ENCODE measurements at regions not wholly inside any gene's neighbourhood (a gene's known extent, or its start where the extent isn't known, plus 50 kb on each side); places are given as distances from the start of the nearest gene placed in this dataset.

GRCh38 chr6:76683985-76684384, 611.5 kb upstream of the IMPG1 start:
- TF ChIP-seq CTCF (IDR thresholded peaks at IDR 0.05) = no peak
- no peak for TF ChIP-seq POLR2A (IDR thresholded peaks at IDR 0.05)

Measured in Peyer's patch (tissue), 4 donors.